H1 (cell line): ENCODE measurements at regions not wholly inside any gene's neighbourhood (a gene's known extent, or its start where the extent isn't known, plus 50 kb on each side); places are given as distances from the start of the nearest gene placed in this dataset.
"Not testable (repeated sequence)": the region's sequence is repeated elsewhere in the genome, so short reads cannot be mapped to it uniquely, and the experiment has no call there.

ENCODE experiments used
- CTCF ChIA-PET: fragments of 300-600 bp; sonication (Branson Sonifier 250); formaldehyde crosslinking; loops from one replicate; lab custom pipeline; 2021; ENCODE audit not compliant: partially characterized antibody; lab: Charles Lee
- POLR2A ChIA-PET: fragments of 300-600 bp; sonication (Branson Sonifier 250); formaldehyde crosslinking; loops from one replicate; lab custom pipeline; 2021; ENCODE audit warnings: inconsistent platforms; ENCODE audit not compliant: partially characterized antibody; lab: Charles Lee
- DNase-seq, 2 experiments: peaks; one replicate each; pipeline versions ENCODE4 v3.0.0 to v3.0.0-alpha.2; 2010 to 2022; ENCODE audit warnings: low spot score in 2 of 2, low read depth in 1 of 2, mixed read lengths in 1 of 2
- FAIRE-seq: peaks from 2 replicates; lab custom pipeline; 2011; peaks lifted over from hg19 to GRCh38; lab: Jason Lieb, UNC
- H2AFZ ChIP-seq: 2 replicates; pipeline ENCODE4 v1.8.1; 2012; ENCODE audit warnings: low read length, inconsistent platforms
- H2AK5ac ChIP-seq: 2 replicates; pipeline ENCODE4 v1.6.1; 2013; ENCODE audit warnings: low read depth, low read length
- H2BK120ac ChIP-seq: replicated peaks from 2 replicates; pipeline ENCODE3; 2013; ENCODE audit warnings: low read depth, low read length, inconsistent platforms
- H2BK12ac ChIP-seq: 2 replicates; pipeline ENCODE4 v1.6.1; 2013; ENCODE audit warnings: low read depth, low read length
- H2BK15ac ChIP-seq: 2 replicates; pipeline ENCODE4 v1.6.1; 2013; ENCODE audit warnings: low read length
- H2BK20ac ChIP-seq: 2 replicates; pipeline ENCODE4 v1.6.1; 2013; ENCODE audit warnings: low read length
- H2BK5ac ChIP-seq: 2 replicates; pipeline ENCODE4 v1.6.1; 2013; ENCODE audit warnings: low read depth, low read length
- H3K14ac ChIP-seq: 2 replicates; pipeline ENCODE4 v1.6.1; 2013; ENCODE audit warnings: inconsistent platforms; ENCODE audit not compliant: insufficient read length
- H3K18ac ChIP-seq: 2 replicates; pipeline ENCODE4 v1.6.1; 2013; ENCODE audit warnings: low read length; ENCODE audit errors: extremely low read depth
- H3K23ac ChIP-seq: 2 replicates; pipeline ENCODE4 v1.6.1; 2013; ENCODE audit warnings: inconsistent platforms; ENCODE audit not compliant: insufficient read length
- H3K23me2 ChIP-seq: 2 replicates; pipeline ENCODE4 v1.6.1; 2013; ENCODE audit warnings: low read depth, low read length
- H3K27ac ChIP-seq: 2 replicates; pipeline ENCODE4 v1.6.1; 2011; ENCODE audit warnings: low read depth, low read length, inconsistent platforms
- H3K27me3 ChIP-seq, 4 experiments: replicated peaks in 1 of 4; 1 replicate in 1 of 4; 2 replicates in 3 of 4; pipeline versions ENCODE4 v1.6.1 to v1.8.1; 2011 to 2013; ENCODE audit warnings: low read length in 3 of 4, mild to moderate bottlenecking in 3 of 4, inconsistent platforms in 2 of 4, mixed read lengths in 2 of 4, moderate library complexity in 1 of 4; ENCODE audit not compliant: control insufficient read depth in 3 of 4, insufficient read depth in 3 of 4; ENCODE audit errors: extremely low read depth in 1 of 4
- H3K36me3 ChIP-seq, 4 experiments: 2 replicates each; pipeline versions ENCODE4 v1.6.1 to v1.8.1; 2011 to 2013; ENCODE audit warnings: mild to moderate bottlenecking in 4 of 4, low read length in 3 of 4, moderate library complexity in 2 of 4, control low read depth in 1 of 4, inconsistent platforms in 1 of 4; ENCODE audit not compliant: insufficient read depth in 4 of 4, control insufficient read depth in 2 of 4
- H3K4ac ChIP-seq: replicated peaks from 2 replicates; pipeline ENCODE3; 2013; ENCODE audit warnings: low read length, low read depth, mixed read lengths, inconsistent platforms; ENCODE audit not compliant: insufficient read length
- H3K4me1 ChIP-seq, 4 experiments: replicated peaks in 1 of 4; 1 replicate in 1 of 4; 2 replicates in 3 of 4; pipeline versions ENCODE4 v1.6.1 to v1.8.1; 2011 to 2013; ENCODE audit warnings: low read length in 3 of 4, inconsistent platforms in 2 of 4, mixed read lengths in 1 of 4; ENCODE audit not compliant: insufficient read depth in 4 of 4, control insufficient read depth in 3 of 4
- H3K4me2 ChIP-seq, 2 experiments: 2 replicates each; pipeline versions ENCODE4 v1.6.1 to v1.8.1; 2011 to 2013; ENCODE audit warnings: low read depth in 2 of 2, low read length in 2 of 2, control low read depth in 1 of 2, inconsistent platforms in 1 of 2, mild to moderate bottlenecking in 1 of 2; ENCODE audit not compliant: insufficient read depth in 1 of 2
- H3K4me3 ChIP-seq, 4 experiments: fragments of 200-600, 300-600 bp in 1 of 4; sonication (generic), shearing (Covaris generic), sonication (Bioruptor Twin) in 1 of 4; 2 replicates each; pipeline versions ENCODE4 v1.5.1 to v1.8.1; 2011 to 2016; ENCODE audit warnings: low read length in 4 of 4, low read depth in 3 of 4, control low read depth in 2 of 4, inconsistent platforms in 2 of 4, mild to moderate bottlenecking in 2 of 4, mixed read lengths in 1 of 4, moderate library complexity in 1 of 4; ENCODE audit not compliant: insufficient read depth in 2 of 4; ENCODE audit errors: extremely low read depth in 1 of 4
- H3K56ac ChIP-seq: replicated peaks from 2 replicates; pipeline ENCODE3; 2013; ENCODE audit warnings: low read depth, mild to moderate bottlenecking, mixed read lengths, low read length, inconsistent platforms; ENCODE audit not compliant: insufficient read length
- H3K79me1 ChIP-seq: 2 replicates; pipeline ENCODE4 v1.6.1; 2013; ENCODE audit warnings: low read depth, low read length, control low read depth
- H3K79me2 ChIP-seq, 2 experiments: 2 replicates each; pipeline versions ENCODE4 v1.6.1 to v1.8.1; 2012 to 2013; ENCODE audit warnings: low read length in 2 of 2, mild to moderate bottlenecking in 2 of 2, inconsistent platforms in 1 of 2; ENCODE audit not compliant: insufficient read depth in 2 of 2, control insufficient read depth in 1 of 2
- H3K9ac ChIP-seq, 4 experiments: replicated peaks in 1 of 4; 1 replicate in 1 of 4; 2 replicates in 3 of 4; pipeline versions ENCODE4 v1.6.1 to v1.8.1; 2011 to 2013; ENCODE audit warnings: low read depth in 3 of 4, low read length in 3 of 4, control low read depth in 2 of 4, mild to moderate bottlenecking in 2 of 4, moderate library complexity in 2 of 4, inconsistent platforms in 1 of 4; ENCODE audit errors: extremely low read depth in 1 of 4
- H3K9me3 ChIP-seq, 2 experiments: 2 replicates each; pipeline versions ENCODE4 v1.6.1 to v1.8.1; 2012 to 2013; ENCODE audit warnings: mild to moderate bottlenecking in 2 of 2, moderate library complexity in 2 of 2, control low read depth in 1 of 2, inconsistent platforms in 1 of 2, low read depth in 1 of 2, low read length in 1 of 2, mixed read lengths in 1 of 2; ENCODE audit not compliant: insufficient read depth in 2 of 2
- H4K20me1 ChIP-seq, 2 experiments: replicated peaks in 1 of 2; 2 replicates each; pipeline versions ENCODE3 to v1.8.1; 2011 to 2013; ENCODE audit warnings: inconsistent platforms in 2 of 2, low read length in 2 of 2, mild to moderate bottlenecking in 1 of 2; ENCODE audit not compliant: insufficient read depth in 2 of 2, control insufficient read depth in 1 of 2
- H4K5ac ChIP-seq: 2 replicates; pipeline ENCODE4 v1.6.1; 2013; ENCODE audit warnings: low read length, low read depth, mixed read lengths, inconsistent platforms; ENCODE audit not compliant: insufficient read length
- H4K8ac ChIP-seq: 2 replicates; pipeline ENCODE4 v1.8.0; 2013; ENCODE audit warnings: mild to moderate bottlenecking, moderate library complexity, low read length, inconsistent platforms; ENCODE audit not compliant: insufficient read depth; ENCODE audit errors: extremely low read depth
- H4K91ac ChIP-seq: replicated peaks from 2 replicates; pipeline ENCODE3; 2013; ENCODE audit warnings: low read length, mixed read lengths, inconsistent platforms; ENCODE audit not compliant: insufficient read length
- SP1 ChIP-seq: IDR thresholded peaks from 2 replicates; pipeline ENCODE4 v1.6.1; 2011; ENCODE audit warnings: low read depth, low read length
- WGBS, 2 experiments: shearing (Covaris generic) in 1 of 2; methylation state at CpG; one replicate each; pipeline versions ENCODE4 v1.1.6 to v1.1.7; 2013 to 2015; ENCODE audit warnings: low lambda C conversion rate in 2 of 2, mixed read lengths in 2 of 2, inconsistent platforms in 1 of 2, low coverage in 1 of 2, missing lambda C conversion rate in 1 of 2; ENCODE audit not compliant: insufficient replicate concordance in 2 of 2, insufficient coverage in 1 of 2, insufficient read length in 1 of 2; ENCODE audit errors: extremely low coverage in 1 of 2, missing lambda C conversion rate in 1 of 2; 5-methylcytosine and 5-hydroxymethylcytosine counted together

- TF ChIP-seq SP1, result no peak
Observed at GRCh38 chr7:50908628-50909290, 126.1 kb upstream of the GRB10 start (continued).

- H3K79me2 ChIP-seq, H3K23me2 ChIP-seq, H2BK120ac ChIP-seq, H3K4me3 ChIP-seq, H3K4me1 ChIP-seq, H4K5ac ChIP-seq, H2BK5ac ChIP-seq, H3K27me3 ChIP-seq, POLR2A ChIA-PET, H3K9ac ChIP-seq, FAIRE-seq, CTCF ChIA-PET, H3K56ac ChIP-seq, H2BK15ac ChIP-seq, H3K4me2 ChIP-seq, H3K18ac ChIP-seq, H3K9me3 ChIP-seq, H4K8ac ChIP-seq, H2AK5ac ChIP-seq, H2BK20ac ChIP-seq, H4K91ac ChIP-seq, H3K27ac ChIP-seq, H2BK12ac ChIP-seq, H2AFZ ChIP-seq, H3K14ac ChIP-seq, H3K4ac ChIP-seq, H4K20me1 ChIP-seq, H3K36me3 ChIP-seq, H3K23ac ChIP-seq, H3K79me1 ChIP-seq: not testable (repeated sequence)
- peak in 1 of 2 experiments; percentile 49 for DNase-seq
- 89% methylated on average over 26 of the region's 31 CpGs; no CpG with 5 or more reads in 1 of the 2 experiments for WGBS, 2 experiments
Observed at GRCh38 chr7:50898604-50899477, 116.1 kb upstream of the GRB10 start.
